PC-9 (cell line): ENCODE measurements at regions not wholly inside any gene's neighbourhood (a gene's known extent, or its start where the extent isn't known, plus 50 kb on each side); places are given as distances from the start of the nearest gene placed in this dataset.

ENCODE experiments used
- EZH2 ChIP-seq: fragments of 200-600 bp; sonication (generic); IDR thresholded peaks from 2 replicates; pipeline ENCODE4 v1.8.0; 2017; ENCODE audit warnings: antibody characterized with exemption, low read depth
- TF ChIP-seq, protein P1 (sequence below): fragments of 200-600 bp; sonication (generic); conservative IDR thresholded peaks from 2 replicates; pipeline ENCODE4 v1.6.1; 2017; ENCODE audit warnings: mixed run types, antibody characterized with exemption, mild to moderate bottlenecking, moderate library complexity

DNA sequence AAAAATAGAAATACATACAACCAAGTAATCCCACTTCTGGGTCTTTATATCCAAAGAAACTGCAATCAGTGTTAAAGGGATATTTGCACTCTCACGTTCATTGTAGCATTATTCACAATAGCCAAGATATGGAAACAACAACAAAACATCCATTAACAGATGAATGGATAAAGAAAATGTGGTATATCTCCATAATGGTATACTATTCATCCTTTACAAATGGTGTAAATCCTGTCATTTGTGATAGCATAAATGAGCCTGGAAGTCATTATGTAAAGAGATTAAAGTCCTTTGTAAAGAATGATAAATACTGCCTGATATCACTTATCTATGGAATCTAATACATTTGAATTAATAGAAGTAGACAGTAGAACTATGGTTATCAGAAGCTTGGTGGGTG is 327.7 kb downstream of the UTRN start:
- TF ChIP-seq, protein P1, sequence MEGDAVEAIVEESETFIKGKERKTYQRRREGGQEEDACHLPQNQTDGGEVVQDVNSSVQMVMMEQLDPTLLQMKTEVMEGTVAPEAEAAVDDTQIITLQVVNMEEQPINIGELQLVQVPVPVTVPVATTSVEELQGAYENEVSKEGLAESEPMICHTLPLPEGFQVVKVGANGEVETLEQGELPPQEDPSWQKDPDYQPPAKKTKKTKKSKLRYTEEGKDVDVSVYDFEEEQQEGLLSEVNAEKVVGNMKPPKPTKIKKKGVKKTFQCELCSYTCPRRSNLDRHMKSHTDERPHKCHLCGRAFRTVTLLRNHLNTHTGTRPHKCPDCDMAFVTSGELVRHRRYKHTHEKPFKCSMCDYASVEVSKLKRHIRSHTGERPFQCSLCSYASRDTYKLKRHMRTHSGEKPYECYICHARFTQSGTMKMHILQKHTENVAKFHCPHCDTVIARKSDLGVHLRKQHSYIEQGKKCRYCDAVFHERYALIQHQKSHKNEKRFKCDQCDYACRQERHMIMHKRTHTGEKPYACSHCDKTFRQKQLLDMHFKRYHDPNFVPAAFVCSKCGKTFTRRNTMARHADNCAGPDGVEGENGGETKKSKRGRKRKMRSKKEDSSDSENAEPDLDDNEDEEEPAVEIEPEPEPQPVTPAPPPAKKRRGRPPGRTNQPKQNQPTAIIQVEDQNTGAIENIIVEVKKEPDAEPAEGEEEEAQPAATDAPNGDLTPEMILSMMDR: no peak
- TF ChIP-seq EZH2: no peak
